ENCODE measurements at regions not wholly inside any gene's neighbourhood (a gene's known extent, or its start where the extent isn't known, plus 50 kb on each side); places are given as distances from the start of the nearest gene placed in this dataset.

- H3K27me3 Mint-ChIP-seq (ENCODE audit: unreplicated experiment): no peaks in the 10 kb centered on the region
- H3K9me3 Mint-ChIP-seq (ENCODE audit: unreplicated experiment): no peaks in the 10 kb centered on the region
- peaks cover 3% of the 10 kb centered on the region for H3K4me1 Mint-ChIP-seq (ENCODE audit: unreplicated experiment)
- DNase-seq (ENCODE audit: low spot score): no peak
- no peak overlapping the region for H3K4me3 Mint-ChIP-seq (ENCODE audit: unreplicated experiment)
- H3K27ac Mint-ChIP-seq (ENCODE audit: unreplicated experiment): no peak overlapping the region
- no peak for TF ChIP-seq CTCF (IDR thresholded peaks at IDR 0.05; ENCODE audit: unreplicated experiment)
- peaks cover 4% of the 10 kb centered on the region for H3K36me3 Mint-ChIP-seq (ENCODE audit: low read depth, unreplicated experiment)
Measured at GRCh38 chr1:227388214-227389168, 70.2 kb upstream of the CDC42BPA start.

- H3K4me3 Mint-ChIP-seq (ENCODE audit: unreplicated experiment): no peak overlapping the region
- peaks cover 3% of the 10 kb centered on the region for H3K27me3 Mint-ChIP-seq (ENCODE audit: unreplicated experiment)
- H3K9me3 Mint-ChIP-seq (ENCODE audit: unreplicated experiment): no peaks in the 10 kb centered on the region
- DNase-seq (ENCODE audit: low spot score): no peak
- peaks cover 4% of the 10 kb centered on the region for H3K36me3 Mint-ChIP-seq (ENCODE audit: low read depth, unreplicated experiment)
- no peak for TF ChIP-seq CTCF (IDR thresholded peaks at IDR 0.05; ENCODE audit: unreplicated experiment)
- no peak overlapping the region for H3K27ac Mint-ChIP-seq (ENCODE audit: unreplicated experiment)
- H3K4me1 Mint-ChIP-seq (ENCODE audit: unreplicated experiment): peaks cover 6% of the 10 kb centered on the region
Measured at GRCh38 chr1:227379555-227379892, 61.2 kb upstream of the CDC42BPA start.

- no peak for DNase-seq (ENCODE audit: low spot score)
- Mint-ChIP-seq H3K4me3 (ENCODE audit: unreplicated experiment) (no peak overlapping the region), H3K27me3 (ENCODE audit: unreplicated experiment) (peaks cover 3% of the 10 kb centered on the region), H3K27ac (ENCODE audit: unreplicated experiment) (no peak overlapping the region), H3K36me3 (ENCODE audit: low read depth, unreplicated experiment) (peaks cover 3% of the 10 kb centered on the region), H3K4me1 (ENCODE audit: unreplicated experiment) (peaks cover 6% of the 10 kb centered on the region), H3K9me3 (ENCODE audit: unreplicated experiment) (no peaks in the 10 kb centered on the region)
- TF ChIP-seq CTCF (IDR thresholded peaks at IDR 0.05; ENCODE audit: unreplicated experiment): no peak
Measured at GRCh38 chr1:227378871-227379554, 60.7 kb upstream of the CDC42BPA start.

GRCh38 chr1:227378181-227378580 lies 59.9 kb upstream of the CDC42BPA start:
- DNase-seq (ENCODE audit: low spot score): no peak
- peaks cover 3% of the 10 kb centered on the region for H3K27me3 Mint-ChIP-seq (ENCODE audit: unreplicated experiment)
- no peak overlapping the region for H3K4me3 Mint-ChIP-seq (ENCODE audit: unreplicated experiment)
- H3K27ac Mint-ChIP-seq (ENCODE audit: unreplicated experiment): peak overlapping the region; percentile 20
- TF ChIP-seq CTCF (IDR thresholded peaks at IDR 0.05; ENCODE audit: unreplicated experiment): no peak
- peaks cover 6% of the 10 kb centered on the region for H3K4me1 Mint-ChIP-seq (ENCODE audit: unreplicated experiment)
- H3K9me3 Mint-ChIP-seq (ENCODE audit: unreplicated experiment): no peaks in the 10 kb centered on the region
- no peaks in the 10 kb centered on the region for H3K36me3 Mint-ChIP-seq (ENCODE audit: low read depth, unreplicated experiment)

GRCh38 chr1:227374846-227375245 lies 56.6 kb upstream of the CDC42BPA start:
- no peak for TF ChIP-seq CTCF (IDR thresholded peaks at IDR 0.05; ENCODE audit: unreplicated experiment)
- no peak for DNase-seq (ENCODE audit: low spot score)
- Mint-ChIP-seq H3K36me3 (ENCODE audit: low read depth, unreplicated experiment) (no peaks in the 10 kb centered on the region), H3K4me1 (ENCODE audit: unreplicated experiment) (peaks cover 4% of the 10 kb centered on the region), H3K27me3 (ENCODE audit: unreplicated experiment) (peaks cover 3% of the 10 kb centered on the region), H3K9me3 (ENCODE audit: unreplicated experiment) (no peaks in the 10 kb centered on the region), H3K4me3 (ENCODE audit: unreplicated experiment) (no peak overlapping the region), H3K27ac (ENCODE audit: unreplicated experiment) (no peak overlapping the region)
